Peyer's patch (tissue), 4 donors: ENCODE measurements at regions not wholly inside any gene's neighbourhood (a gene's known extent, or its start where the extent isn't known, plus 50 kb on each side); places are given as distances from the start of the nearest gene placed in this dataset.

Experiments
- DNase-seq, 3 donors: peaks; one replicate each; pipeline ENCODE4 v3.0.0-alpha.2; 2017 to 2019
- H3K27ac ChIP-seq, 4 donors: fragments of 200-600 bp; sonication (generic); one replicate each; pipeline ENCODE4 v1.5.1; 2016 to 2019
- H3K27me3 ChIP-seq, 2 donors: fragments of 200-600 bp; sonication (generic); one replicate each; pipeline ENCODE4 v1.5.1; 2019
- H3K36me3 ChIP-seq, 3 donors: fragments of 200-600 bp; sonication (generic); one replicate each; pipeline ENCODE4 v1.5.1; 2016 to 2019
- H3K4me1 ChIP-seq, 4 donors: fragments of 200-600 bp; sonication (generic); one replicate each; pipeline ENCODE4 v1.5.1; 2016 to 2019
- H3K4me3 ChIP-seq, 4 donors: fragments of 200-600 bp; sonication (generic); 1 replicate in 3 of 4; 2 replicates in 1 of 4; pipeline ENCODE4 v1.5.1; 2016 to 2019; ENCODE audit warnings: mild to moderate bottlenecking in 1 of 4
- H3K9me3 ChIP-seq, 4 donors: fragments of 200-600 bp; sonication (generic); one replicate each; pipeline ENCODE4 v1.5.1; 2016 to 2019; ENCODE audit warnings: mild to moderate bottlenecking in 1 of 4
- POLR2A ChIP-seq, 2 donors: fragments of 450-650 bp; IDR thresholded peaks; one replicate each; pipeline ENCODE4 v1.5.1; 2017; ENCODE audit warnings: antibody characterized with exemption in 2 of 2, mild to moderate bottlenecking in 2 of 2, moderate library complexity in 2 of 2
- TF ChIP-seq, protein P1 (sequence below), 6 experiments: fragments of 450-650 bp in 4 of 6; fragments of 200-600 bp in 2 of 6; sonication (generic) in 1 of 6; IDR thresholded peaks; one replicate each; pipeline ENCODE4 v1.5.1; 2017 to 2019; ENCODE audit warnings: antibody characterized with exemption in 6 of 6, mild to moderate bottlenecking in 3 of 6, moderate library complexity in 1 of 6

DNA sequence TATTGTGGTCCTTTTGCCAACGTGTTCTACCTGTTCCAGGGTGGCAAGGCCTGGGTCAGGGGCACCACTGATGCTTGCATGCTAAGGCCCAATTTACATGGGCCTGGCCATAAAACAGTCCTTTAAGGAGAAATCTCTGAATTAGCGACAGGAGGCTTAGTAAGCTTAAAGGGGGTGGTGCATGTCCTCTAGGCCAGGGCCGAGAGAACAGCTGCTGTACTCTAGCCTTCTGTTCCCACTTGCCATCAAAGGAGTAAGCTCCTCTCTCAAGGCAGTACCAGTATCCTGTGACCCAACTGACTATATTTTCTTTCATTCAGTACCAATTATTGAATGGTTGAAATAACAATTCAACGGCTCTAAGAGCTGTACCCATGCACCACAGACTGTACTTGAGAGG, 67.7 kb upstream of the ZDHHC17 start:
- no peak for DNase-seq
- TF ChIP-seq, protein P1, sequence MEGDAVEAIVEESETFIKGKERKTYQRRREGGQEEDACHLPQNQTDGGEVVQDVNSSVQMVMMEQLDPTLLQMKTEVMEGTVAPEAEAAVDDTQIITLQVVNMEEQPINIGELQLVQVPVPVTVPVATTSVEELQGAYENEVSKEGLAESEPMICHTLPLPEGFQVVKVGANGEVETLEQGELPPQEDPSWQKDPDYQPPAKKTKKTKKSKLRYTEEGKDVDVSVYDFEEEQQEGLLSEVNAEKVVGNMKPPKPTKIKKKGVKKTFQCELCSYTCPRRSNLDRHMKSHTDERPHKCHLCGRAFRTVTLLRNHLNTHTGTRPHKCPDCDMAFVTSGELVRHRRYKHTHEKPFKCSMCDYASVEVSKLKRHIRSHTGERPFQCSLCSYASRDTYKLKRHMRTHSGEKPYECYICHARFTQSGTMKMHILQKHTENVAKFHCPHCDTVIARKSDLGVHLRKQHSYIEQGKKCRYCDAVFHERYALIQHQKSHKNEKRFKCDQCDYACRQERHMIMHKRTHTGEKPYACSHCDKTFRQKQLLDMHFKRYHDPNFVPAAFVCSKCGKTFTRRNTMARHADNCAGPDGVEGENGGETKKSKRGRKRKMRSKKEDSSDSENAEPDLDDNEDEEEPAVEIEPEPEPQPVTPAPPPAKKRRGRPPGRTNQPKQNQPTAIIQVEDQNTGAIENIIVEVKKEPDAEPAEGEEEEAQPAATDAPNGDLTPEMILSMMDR (IDR thresholded peaks at IDR 0.05): no peak
- no peak for TF ChIP-seq POLR2A (IDR thresholded peaks at IDR 0.05)
- no peaks in the 10 kb centered on the region for H3K36me3 ChIP-seq

DNA sequence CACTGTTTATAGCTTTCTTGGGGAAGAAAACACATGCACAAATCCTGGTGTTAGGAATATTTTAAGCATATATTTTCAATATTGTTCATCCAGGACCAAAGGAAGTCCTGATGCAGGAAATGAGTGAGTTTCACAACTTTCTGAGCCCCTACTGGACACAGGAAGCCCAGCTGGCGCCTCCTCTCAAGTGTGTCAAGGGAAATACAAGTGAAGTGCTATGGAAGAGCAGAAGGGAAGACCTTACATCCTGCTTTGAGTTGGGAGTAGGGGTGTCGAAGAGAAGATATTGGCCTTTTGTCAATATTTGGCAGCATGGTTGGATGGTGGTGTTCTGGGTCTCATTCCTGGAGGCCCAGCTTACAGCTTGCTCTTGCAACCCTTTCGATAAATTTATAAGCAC, 66.1 kb upstream of the ZDHHC17 start:
- no peak for DNase-seq
- no peak overlapping the region for H3K27ac ChIP-seq
- H3K27me3 ChIP-seq: no peaks in the 10 kb centered on the region
- H3K36me3 ChIP-seq: no peaks in the 10 kb centered on the region
- no peak overlapping the region for H3K4me3 ChIP-seq
- H3K9me3 ChIP-seq: no peaks in the 10 kb centered on the region
- TF ChIP-seq, protein P1 (IDR thresholded peaks at IDR 0.05): no peak
- TF ChIP-seq POLR2A (IDR thresholded peaks at IDR 0.05): no peak
- no peaks in the 10 kb centered on the region for H3K4me1 ChIP-seq

More for the DNA sequence above, 67.7 kb upstream of the ZDHHC17 start:
- no peaks in the 10 kb centered on the region for H3K9me3 ChIP-seq
- H3K27ac ChIP-seq: no peak overlapping the region
- H3K4me3 ChIP-seq: no peak overlapping the region
- H3K27me3 ChIP-seq: no peaks in the 10 kb centered on the region
- no peaks in the 10 kb centered on the region for H3K4me1 ChIP-seq

DNA sequence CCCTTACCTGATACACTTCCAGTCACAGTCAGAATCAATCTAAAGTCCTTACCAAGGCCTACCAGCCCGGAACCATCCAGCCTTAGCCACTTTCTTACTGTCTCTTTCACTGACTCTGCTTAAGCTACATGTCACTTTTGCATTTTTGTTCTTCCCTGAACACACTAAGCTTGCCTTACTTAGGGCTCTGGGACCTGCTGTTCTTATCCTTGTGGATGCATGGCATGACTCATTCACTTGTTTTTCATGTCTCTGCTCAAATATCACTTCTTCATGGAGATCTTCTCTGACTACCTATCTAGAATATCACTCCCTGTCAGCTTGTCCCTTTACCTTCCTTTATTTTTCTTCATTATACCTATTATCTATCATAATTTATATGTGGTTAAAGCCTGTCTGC, 65.6 kb upstream of the ZDHHC17 start:
- TF ChIP-seq, protein P1 (IDR thresholded peaks at IDR 0.05): no peak
- no peak for TF ChIP-seq POLR2A (IDR thresholded peaks at IDR 0.05)
- DNase-seq: no peak
- Histone ChIP-seq H3K9me3 (no peaks in the 10 kb centered on the region), H3K36me3 (no peaks in the 10 kb centered on the region), H3K4me3 (no peak overlapping the region), H3K27me3 (no peaks in the 10 kb centered on the region), H3K4me1 (no peaks in the 10 kb centered on the region), H3K27ac (no peak overlapping the region)

DNA sequence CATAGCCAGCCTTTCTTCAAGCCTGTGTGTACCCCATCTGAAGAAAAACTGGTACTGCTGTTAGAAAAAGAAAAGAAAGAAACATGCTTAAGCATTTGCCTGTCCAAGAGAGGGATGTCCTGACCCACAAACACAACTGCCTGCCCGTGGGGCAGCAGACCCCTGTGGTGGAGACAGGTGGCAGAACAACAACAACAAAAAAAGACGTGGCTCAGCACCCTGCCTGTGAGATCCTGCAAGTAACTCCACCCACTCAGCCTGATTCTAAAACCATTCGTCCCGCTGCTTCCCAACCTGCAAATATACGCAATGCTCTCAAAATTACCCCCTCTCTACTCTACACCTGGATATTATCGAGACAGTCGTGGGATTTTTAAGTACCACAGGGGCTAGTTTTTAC, 64.9 kb upstream of the ZDHHC17 start:
- no peaks in the 10 kb centered on the region for H3K9me3 ChIP-seq
- no peak overlapping the region for H3K27ac ChIP-seq
- H3K4me1 ChIP-seq: no peaks in the 10 kb centered on the region
- H3K36me3 ChIP-seq: no peaks in the 10 kb centered on the region
- H3K27me3 ChIP-seq: no peaks in the 10 kb centered on the region
- TF ChIP-seq POLR2A (IDR thresholded peaks at IDR 0.05): no peak
- TF ChIP-seq, protein P1 (IDR thresholded peaks at IDR 0.05): no peak
- DNase-seq: no peak
- H3K4me3 ChIP-seq: no peak overlapping the region

DNA sequence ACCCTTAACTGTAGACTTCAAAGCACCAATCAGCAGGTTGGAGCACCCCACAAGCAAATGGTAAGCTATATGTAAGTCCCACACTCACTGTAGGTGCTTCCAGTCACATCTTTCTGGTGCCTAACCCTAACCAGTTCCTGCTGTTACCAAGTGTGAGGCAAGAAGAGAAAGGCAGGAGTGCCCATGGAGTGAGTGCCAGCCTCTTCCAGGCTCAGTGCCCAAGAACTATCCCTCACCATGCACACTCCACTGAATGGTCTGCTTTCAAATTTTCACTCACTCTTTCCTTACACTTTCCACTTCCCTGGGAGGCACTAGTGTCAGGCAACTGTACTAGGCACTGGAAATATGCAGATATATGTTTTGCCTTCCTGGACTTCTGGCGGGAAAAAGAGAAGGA, 62.2 kb upstream of the ZDHHC17 start:
- TF ChIP-seq, protein P1 (IDR thresholded peaks at IDR 0.05): no peak
- no peak for TF ChIP-seq POLR2A (IDR thresholded peaks at IDR 0.05)
- Histone ChIP-seq H3K27me3 (no peaks in the 10 kb centered on the region), H3K9me3 (no peaks in the 10 kb centered on the region), H3K4me1 (no peaks in the 10 kb centered on the region), H3K36me3 (no peaks in the 10 kb centered on the region), H3K27ac (no peak overlapping the region), H3K4me3 (no peak overlapping the region)
- no peak for DNase-seq

DNA sequence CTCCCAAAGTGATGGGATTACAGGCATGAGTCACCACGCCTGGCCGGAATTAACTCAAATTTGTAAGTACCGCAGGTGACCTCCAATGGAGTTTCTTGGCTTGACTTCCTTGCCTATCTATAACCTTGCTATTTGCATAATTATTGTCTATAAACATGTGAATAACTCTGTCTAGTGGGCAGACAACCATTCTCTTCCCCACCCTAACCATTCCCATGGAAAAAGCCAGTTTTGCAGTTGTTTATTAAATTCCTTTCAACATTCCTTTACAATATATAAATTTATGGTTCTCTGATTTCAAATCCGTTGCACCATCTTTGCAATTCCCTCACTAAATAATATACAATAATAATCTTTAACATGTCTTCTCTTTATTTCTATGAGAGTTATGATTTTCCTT, 61.0 kb upstream of the ZDHHC17 start:
- H3K4me1 ChIP-seq: no peaks in the 10 kb centered on the region
- H3K4me3 ChIP-seq: no peak overlapping the region
- no peaks in the 10 kb centered on the region for H3K9me3 ChIP-seq
- TF ChIP-seq, protein P1 (IDR thresholded peaks at IDR 0.05): no peak
- TF ChIP-seq POLR2A (IDR thresholded peaks at IDR 0.05): no peak
- H3K27me3 ChIP-seq: no peaks in the 10 kb centered on the region
- H3K36me3 ChIP-seq: no peaks in the 10 kb centered on the region
- no peak overlapping the region for H3K27ac ChIP-seq
- no peak for DNase-seq
